ENCODE measurements at regions not wholly inside any gene's neighbourhood (a gene's known extent, or its start where the extent isn't known, plus 50 kb on each side); places are given as distances from the start of the nearest gene placed in this dataset.
"Not testable (repeated sequence)": the region's sequence is repeated elsewhere in the genome, so short reads cannot be mapped to it uniquely, and the experiment has no call there.

- DNase-seq (ENCODE audit: low spot score) = no peak
These were observed 72.0 kb upstream of the DHRSX start for GRCh38 chrX:2572740-2573139.

- no peak for DNase-seq (ENCODE audit: low spot score)
These were observed 67.3 kb upstream of the DHRSX start for GRCh38 chrX:2568125-2568524.

- no peak for DNase-seq (ENCODE audit: low spot score)
These were observed 65.3 kb upstream of the DHRSX start for GRCh38 chrX:2566055-2566454.

DNA sequence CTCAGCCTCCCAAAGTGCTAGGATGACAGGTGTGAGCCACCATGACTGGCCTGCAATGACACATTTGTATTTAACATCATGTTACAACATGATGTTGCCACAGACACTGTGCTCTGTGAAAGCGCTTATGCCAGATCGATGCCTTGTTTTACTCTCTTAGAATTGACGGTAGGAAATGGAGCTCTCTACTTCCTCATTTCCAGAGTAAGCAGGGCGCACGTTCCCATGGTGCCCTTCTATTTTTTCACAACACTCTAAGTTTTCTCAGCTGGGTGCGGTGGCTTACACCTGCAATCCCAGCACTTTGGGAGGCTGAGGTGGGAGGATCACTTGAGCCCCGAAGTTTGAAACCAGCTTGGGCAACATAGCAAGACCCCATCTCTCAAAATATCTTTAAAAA, 60.7 kb upstream of the DHRSX start:
- no peak for DNase-seq (ENCODE audit: low spot score)

- DNase-seq (ENCODE audit: low spot score) = no peak
These were observed 58.3 kb upstream of the DHRSX start for GRCh38 chrX:2559124-2559523.

DNA sequence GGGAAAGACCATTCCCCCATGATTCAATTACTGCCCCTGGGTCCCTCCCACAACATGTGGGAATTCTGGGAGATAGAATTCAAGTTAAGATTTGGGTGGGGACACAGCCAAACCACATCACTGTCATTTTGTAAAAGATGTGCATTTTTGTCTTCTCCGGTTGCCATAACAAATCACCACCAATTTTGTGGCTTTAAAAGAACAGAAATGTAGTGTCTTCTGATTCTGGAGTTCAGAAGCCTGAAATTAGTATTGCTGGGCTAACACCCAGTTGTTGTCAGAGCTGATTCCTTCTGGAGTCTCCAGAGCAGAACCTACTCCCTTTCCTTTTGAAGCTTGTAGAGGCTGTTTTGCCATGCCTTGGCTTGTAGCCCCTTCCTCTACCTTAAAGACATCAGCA, 54.1 kb upstream of the DHRSX start:
- no peak for DNase-seq (ENCODE audit: low spot score)

GRCh38 chrX:2554066-2554465, 53.3 kb upstream of the DHRSX start:
- not testable (repeated sequence) for DNase-seq (ENCODE audit: low spot score)

DNA sequence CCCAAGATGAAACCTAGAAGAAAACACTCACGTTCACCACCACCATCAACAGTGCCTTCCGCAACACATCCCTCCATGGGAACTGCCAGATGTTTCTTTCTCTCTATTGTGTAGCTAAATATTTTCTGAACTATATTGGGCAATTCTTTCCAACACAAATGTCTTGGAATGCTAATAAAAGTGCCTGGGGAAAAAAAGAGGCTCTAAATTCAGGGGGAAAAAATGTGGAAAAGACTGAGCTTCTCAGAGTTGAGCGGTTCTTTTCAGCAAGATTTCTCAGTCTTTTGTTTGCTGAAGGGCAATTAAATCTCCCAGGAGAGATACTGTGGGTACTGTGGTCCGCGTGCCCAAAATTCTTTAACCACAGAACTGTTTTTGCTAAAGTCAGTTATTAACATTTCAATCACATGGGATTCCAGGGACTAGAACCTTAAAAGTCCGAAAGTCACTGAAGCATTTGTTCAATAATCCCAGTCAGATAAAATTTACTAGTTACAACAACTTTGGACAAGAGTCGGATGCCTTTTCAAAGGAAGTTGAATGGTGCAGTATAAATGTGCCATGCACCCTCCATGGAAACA, 51.9 kb upstream of the DHRSX start:
- DNase-seq (ENCODE audit: low spot score) = no peak

GRCh38 chrX:2550328-2551020, 49.7 kb upstream of the DHRSX start:
- no peak for DNase-seq (ENCODE audit: low spot score)

Measured in CD4-positive, alpha-beta T cell treated with Interleukin-15 for 4 hours (primary cell).